AG09309 (cell line): ENCODE measurements at regions not wholly inside any gene's neighbourhood (a gene's known extent, or its start where the extent isn't known, plus 50 kb on each side); places are given as distances from the start of the nearest gene placed in this dataset.

Experiments used
- DNase-seq: peaks from one replicate; pipeline ENCODE4 v3.0.0-alpha.2; 2010; ENCODE audit warnings: low read depth
- H3K4me3 ChIP-seq: 2 replicates; pipeline ENCODE4 v1.5.1; 2011; ENCODE audit warnings: mild to moderate bottlenecking, low read depth, low read length, moderate library complexity; ENCODE audit not compliant: control insufficient read depth
- TF ChIP-seq, protein P1 (sequence below): IDR thresholded peaks from 2 replicates; pipeline ENCODE4 v1.5.1; 2011; ENCODE audit warnings: mild to moderate bottlenecking, low read depth, low read length, inconsistent platforms; ENCODE audit not compliant: insufficient read depth, control insufficient read depth; ENCODE audit errors: missing control alignments

DNA sequence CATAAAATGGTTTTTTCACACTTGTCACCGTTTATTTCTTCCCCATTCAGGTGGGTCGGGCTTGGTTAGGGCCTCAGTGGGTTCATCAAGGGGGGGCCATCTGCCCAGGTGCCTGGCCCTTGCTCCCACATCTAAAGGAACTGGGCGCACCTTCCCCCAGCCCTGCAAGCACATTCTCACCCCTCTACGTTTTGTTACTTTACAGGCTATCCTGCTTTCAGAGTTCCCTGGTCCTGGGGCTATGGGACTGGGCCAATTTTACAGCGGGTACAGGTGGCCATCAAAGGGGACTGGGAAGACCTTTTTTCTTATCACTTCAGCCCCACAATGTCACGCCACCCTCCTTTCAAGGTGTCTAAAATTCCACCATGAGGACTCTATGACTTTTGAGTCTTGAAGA, 71.8 kb upstream of the HAAO start:
- TF ChIP-seq, protein P1, sequence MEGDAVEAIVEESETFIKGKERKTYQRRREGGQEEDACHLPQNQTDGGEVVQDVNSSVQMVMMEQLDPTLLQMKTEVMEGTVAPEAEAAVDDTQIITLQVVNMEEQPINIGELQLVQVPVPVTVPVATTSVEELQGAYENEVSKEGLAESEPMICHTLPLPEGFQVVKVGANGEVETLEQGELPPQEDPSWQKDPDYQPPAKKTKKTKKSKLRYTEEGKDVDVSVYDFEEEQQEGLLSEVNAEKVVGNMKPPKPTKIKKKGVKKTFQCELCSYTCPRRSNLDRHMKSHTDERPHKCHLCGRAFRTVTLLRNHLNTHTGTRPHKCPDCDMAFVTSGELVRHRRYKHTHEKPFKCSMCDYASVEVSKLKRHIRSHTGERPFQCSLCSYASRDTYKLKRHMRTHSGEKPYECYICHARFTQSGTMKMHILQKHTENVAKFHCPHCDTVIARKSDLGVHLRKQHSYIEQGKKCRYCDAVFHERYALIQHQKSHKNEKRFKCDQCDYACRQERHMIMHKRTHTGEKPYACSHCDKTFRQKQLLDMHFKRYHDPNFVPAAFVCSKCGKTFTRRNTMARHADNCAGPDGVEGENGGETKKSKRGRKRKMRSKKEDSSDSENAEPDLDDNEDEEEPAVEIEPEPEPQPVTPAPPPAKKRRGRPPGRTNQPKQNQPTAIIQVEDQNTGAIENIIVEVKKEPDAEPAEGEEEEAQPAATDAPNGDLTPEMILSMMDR, result no peak
- H3K4me3 ChIP-seq, result no peak overlapping the region
- DNase-seq, result no peak

DNA sequence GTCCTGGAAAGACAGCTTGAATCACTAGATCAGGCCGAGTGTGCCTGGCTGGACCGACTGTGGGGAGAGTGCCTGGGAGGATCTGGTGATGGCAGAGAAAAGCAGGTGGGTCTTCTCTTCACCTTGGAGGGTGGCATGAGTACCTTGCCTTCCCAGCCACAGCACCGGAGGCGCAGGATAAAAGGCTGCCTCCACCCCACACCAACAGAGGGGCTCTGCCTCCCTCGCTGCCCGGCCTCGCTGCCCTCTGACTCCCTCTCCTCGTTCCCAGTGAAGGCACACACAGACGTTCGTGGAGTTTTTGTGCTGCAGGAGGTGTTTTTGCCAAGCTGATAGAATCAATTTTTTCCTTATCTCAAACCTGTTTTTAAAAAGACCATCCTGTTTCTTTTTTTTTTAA, 71.4 kb upstream of the HAAO start:
- TF ChIP-seq, protein P1, result no peak
- DNase-seq, result no peak
- H3K4me3 ChIP-seq, result no peak overlapping the region

DNA sequence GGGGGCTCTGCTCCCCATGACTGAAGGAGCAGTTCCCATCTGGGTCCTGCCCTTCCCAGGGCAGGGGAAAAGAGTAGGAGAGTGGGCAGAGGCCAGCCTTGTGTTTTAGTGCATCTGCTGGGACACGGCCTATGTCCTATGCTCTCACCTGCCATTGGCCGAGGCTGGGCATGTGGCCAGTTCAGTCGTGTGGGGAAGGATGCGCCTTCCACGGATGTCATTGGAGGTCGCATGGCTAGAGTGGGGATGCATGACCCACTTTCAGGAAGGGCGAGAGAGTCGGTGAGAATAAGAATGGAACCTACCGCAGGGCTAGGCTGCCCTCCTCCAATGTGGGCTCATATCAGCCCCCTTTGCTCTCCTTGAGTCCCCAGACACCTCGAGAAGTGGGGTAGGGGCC, 70.9 kb upstream of the HAAO start:
- H3K4me3 ChIP-seq, result no peak overlapping the region
- DNase-seq, result no peak
- TF ChIP-seq, protein P1, result no peak

DNA sequence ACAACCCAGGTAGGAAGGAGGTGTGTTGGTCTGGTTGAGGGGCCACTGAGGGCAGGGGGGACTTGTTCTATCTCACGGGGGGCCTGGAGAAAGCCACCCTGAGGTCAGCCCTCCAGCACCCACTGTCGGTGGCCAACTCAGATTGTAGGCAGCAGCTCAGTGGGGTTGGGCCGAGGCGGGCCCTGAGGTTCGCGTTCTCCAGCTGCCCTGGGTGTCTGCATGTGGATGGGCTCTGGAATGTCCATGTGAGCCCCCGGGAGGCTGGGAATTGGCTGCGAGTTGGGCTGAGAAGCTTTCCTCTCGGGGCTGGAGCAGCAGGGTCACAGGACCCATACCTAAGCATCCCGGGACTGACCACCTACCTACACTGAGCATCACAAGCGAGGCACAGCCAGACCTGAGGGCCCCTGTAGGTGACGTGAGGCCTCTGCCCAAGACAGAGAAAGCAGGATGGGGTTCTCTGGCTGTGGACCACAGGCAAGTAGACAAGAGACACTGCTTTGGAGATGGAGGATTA, 70.3 kb upstream of the HAAO start:
- TF ChIP-seq, protein P1, result no peak
- DNase-seq, result no peak
- H3K4me3 ChIP-seq, result no peak overlapping the region

DNA sequence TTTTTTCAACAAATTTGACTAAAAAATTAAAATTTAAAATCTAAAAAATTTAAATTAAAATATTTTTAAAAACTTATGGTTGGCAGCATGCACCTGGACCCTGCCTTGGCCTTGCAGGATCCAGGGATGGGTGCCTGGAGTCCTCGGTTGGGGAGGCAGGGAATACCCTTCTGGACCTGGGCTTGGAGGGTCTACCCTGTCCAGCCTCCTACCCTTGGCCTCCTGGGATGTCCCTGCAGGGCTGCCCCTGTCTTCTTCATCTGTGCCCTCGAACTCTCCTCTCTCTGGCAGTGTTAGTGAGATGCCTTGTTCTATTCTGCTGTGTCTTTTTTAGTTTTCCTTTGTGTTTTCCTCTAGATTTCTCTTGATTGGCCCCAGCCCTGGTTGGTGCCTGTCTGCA, 68.9 kb upstream of the HAAO start:
- no peak for DNase-seq
- H3K4me3 ChIP-seq, result no peak overlapping the region
- TF ChIP-seq, protein P1, result no peak

DNA sequence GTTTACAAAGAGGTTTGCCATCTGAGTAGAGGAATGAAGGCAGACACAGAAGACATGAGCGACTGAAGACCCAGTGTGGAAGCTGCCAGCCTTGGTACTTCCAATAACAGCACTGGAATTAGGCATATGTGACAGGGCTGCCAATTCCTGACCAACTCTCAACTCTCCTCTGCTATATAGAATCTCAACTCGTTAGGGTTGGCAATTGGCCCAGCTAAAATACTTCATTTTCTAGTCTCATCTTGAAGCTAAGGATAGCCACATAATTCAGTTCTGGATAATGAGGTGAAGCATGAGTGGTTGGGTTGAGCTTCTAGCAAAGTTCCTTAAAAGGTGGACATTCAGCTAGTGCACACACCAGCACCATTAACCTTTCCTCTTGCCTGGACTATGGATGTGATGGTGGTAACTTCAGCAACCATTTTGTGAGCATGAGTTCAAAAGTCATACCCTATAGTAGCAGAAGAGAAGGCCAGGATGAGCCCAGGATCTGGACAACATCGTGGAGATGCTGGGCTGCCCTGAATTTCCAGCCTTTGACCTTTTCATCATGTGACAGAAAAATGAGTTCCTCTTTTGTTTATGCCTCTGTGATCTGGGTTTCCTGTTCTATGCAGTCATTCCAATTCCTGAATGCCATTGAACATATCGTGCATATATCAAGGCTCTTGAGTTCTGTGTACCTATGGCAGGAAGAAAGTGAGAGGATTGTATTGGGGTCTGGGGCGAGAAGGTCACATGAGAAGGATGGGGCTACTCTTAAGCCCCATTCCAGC, 68.1 kb upstream of the HAAO start:
- DNase-seq, result no peak
- TF ChIP-seq, protein P1, result no peak

More for the DNA sequence above, 68.1 kb upstream of the HAAO start:
- H3K4me3 ChIP-seq, result no peak overlapping the region
